GM18511 (cell line): ENCODE measurements at regions not wholly inside any gene's neighbourhood (a gene's known extent, or its start where the extent isn't known, plus 50 kb on each side); places are given as distances from the start of the nearest gene placed in this dataset.

Experiments used
- ATAC-seq: cut with Tn5 transposase; IDR thresholded peaks from one replicate; pipeline ENCODE4 v1.9.1; 2021; ENCODE audit warnings: mild to moderate bottlenecking, moderate library complexity; ENCODE audit not compliant: unreplicated experiment

- ATAC-seq = no peak
Observed at GRCh38 chr3:106717178-106717780, 660.0 kb upstream of the CCDC54 start.

GRCh38 chr3:106719077-106719476 is 658.2 kb upstream of the CCDC54 start:
- no peak for ATAC-seq

- no peak for ATAC-seq
Observed at GRCh38 chr3:106719583-106719982, 657.7 kb upstream of the CCDC54 start.

GRCh38 chr3:106720510-106720909 is 656.7 kb upstream of the CCDC54 start:
- no peak for ATAC-seq

- ATAC-seq = no peak
Observed at GRCh38 chr3:106725566-106725965, 651.7 kb upstream of the CCDC54 start.

GRCh38 chr3:106728315-106729098 is 648.7 kb upstream of the CCDC54 start:
- ATAC-seq = no peak

- ATAC-seq = no peak
Observed at GRCh38 chr3:106729481-106729880, 647.8 kb upstream of the CCDC54 start.

GRCh38 chr3:106731230-106731629 is 646.0 kb upstream of the CCDC54 start:
- ATAC-seq = no peak

- ATAC-seq = no peak
Observed at GRCh38 chr3:106734712-106735111, 642.5 kb upstream of the CCDC54 start.

- ATAC-seq = no peak
Observed at GRCh38 chr3:106737265-106737664, 640.0 kb upstream of the CCDC54 start.

GRCh38 chr3:106740116-106740515 is 637.1 kb upstream of the CCDC54 start:
- no peak for ATAC-seq

GRCh38 chr3:106745344-106746168 is 631.7 kb upstream of the CCDC54 start:
- ATAC-seq = no peak

- ATAC-seq = no peak
Observed at GRCh38 chr3:106746286-106746685, 631.0 kb upstream of the CCDC54 start.

GRCh38 chr3:106748472-106749262 is 628.6 kb upstream of the CCDC54 start:
- no peak for ATAC-seq

- no peak for ATAC-seq
Observed at GRCh38 chr3:106750092-106750491, 627.1 kb upstream of the CCDC54 start.

GRCh38 chr3:106755336-106755735 is 621.9 kb upstream of the CCDC54 start:
- no peak for ATAC-seq

- no peak for ATAC-seq
Observed at GRCh38 chr3:106756901-106757300, 620.3 kb upstream of the CCDC54 start.

- ATAC-seq = no peak
Observed at GRCh38 chr3:106758459-106758858, 618.8 kb upstream of the CCDC54 start.

GRCh38 chr3:106759731-106760130 is 617.5 kb upstream of the CCDC54 start:
- ATAC-seq = no peak

GRCh38 chr3:106765342-106765741 is 611.9 kb upstream of the CCDC54 start:
- ATAC-seq = no peak

- ATAC-seq = no peak
Observed at GRCh38 chr3:106768941-106769480, 608.2 kb upstream of the CCDC54 start.
